Osteoblast (primary cell): ENCODE measurements at regions not wholly inside any gene's neighbourhood (a gene's known extent, or its start where the extent isn't known, plus 50 kb on each side); places are given as distances from the start of the nearest gene placed in this dataset.
"Not testable (repeated sequence)": the region's sequence is repeated elsewhere in the genome, so short reads cannot be mapped to it uniquely, and the experiment has no call there.

Experiments used
- DNase-seq: peaks from one replicate; pipeline ENCODE4 v3.0.0; 2011; ENCODE audit warnings: low spot score, mixed read lengths; ENCODE audit not compliant: insufficient read length; ENCODE audit errors: missing footprints
- H2AFZ ChIP-seq: 2 replicates; pipeline ENCODE4 v1.6.0; 2011; ENCODE audit warnings: mild to moderate bottlenecking, low read length
- H3K27ac ChIP-seq: 2 replicates; pipeline ENCODE4 v1.5.1; 2011; ENCODE audit warnings: mild to moderate bottlenecking, low read depth, low read length, moderate library complexity
- H3K27me3 ChIP-seq: 2 replicates; pipeline ENCODE4 v1.6.0; 2012; ENCODE audit warnings: mild to moderate bottlenecking, control low read depth, inconsistent platforms, low read length, moderate library complexity; ENCODE audit not compliant: insufficient read depth
- H3K36me3 ChIP-seq: 2 replicates; pipeline ENCODE4 v1.5.1; 2011; ENCODE audit warnings: mild to moderate bottlenecking, low read length, control low read depth, moderate library complexity; ENCODE audit not compliant: insufficient read depth
- H3K4me1 ChIP-seq: 2 replicates; pipeline ENCODE4 v1.5.1; 2011; ENCODE audit warnings: mild to moderate bottlenecking, low read length, control low read depth, moderate library complexity; ENCODE audit not compliant: insufficient read depth
- H3K4me2 ChIP-seq: 2 replicates; pipeline ENCODE4 v1.6.0; 2011; ENCODE audit warnings: mild to moderate bottlenecking, low read length; ENCODE audit not compliant: insufficient read depth
- H3K4me3 ChIP-seq: fragments of 200-600 bp; sonication (generic); 3 replicates; pipeline ENCODE4 v1.5.1; 2012; ENCODE audit warnings: mild to moderate bottlenecking, low read length, inconsistent platforms; ENCODE audit not compliant: insufficient read depth
- H3K79me2 ChIP-seq: 2 replicates; pipeline ENCODE4 v1.6.0; 2012; ENCODE audit warnings: mild to moderate bottlenecking, low read length, control low read depth, inconsistent platforms; ENCODE audit not compliant: insufficient read depth
- H3K9me3 ChIP-seq: 2 replicates; pipeline ENCODE4 v1.5.1; 2011; ENCODE audit warnings: low read depth, low read length, control low read depth
- H4K20me1 ChIP-seq: 2 replicates; pipeline ENCODE4 v1.6.0; 2012; ENCODE audit warnings: mild to moderate bottlenecking, low read length, control low read depth; ENCODE audit not compliant: insufficient read depth
- CTCF ChIP-seq: IDR thresholded peaks from 2 replicates; pipeline ENCODE4 v1.5.1; 2011; ENCODE audit warnings: mild to moderate bottlenecking, low read depth, low read length, moderate library complexity; ENCODE audit errors: extremely low read depth

DNA sequence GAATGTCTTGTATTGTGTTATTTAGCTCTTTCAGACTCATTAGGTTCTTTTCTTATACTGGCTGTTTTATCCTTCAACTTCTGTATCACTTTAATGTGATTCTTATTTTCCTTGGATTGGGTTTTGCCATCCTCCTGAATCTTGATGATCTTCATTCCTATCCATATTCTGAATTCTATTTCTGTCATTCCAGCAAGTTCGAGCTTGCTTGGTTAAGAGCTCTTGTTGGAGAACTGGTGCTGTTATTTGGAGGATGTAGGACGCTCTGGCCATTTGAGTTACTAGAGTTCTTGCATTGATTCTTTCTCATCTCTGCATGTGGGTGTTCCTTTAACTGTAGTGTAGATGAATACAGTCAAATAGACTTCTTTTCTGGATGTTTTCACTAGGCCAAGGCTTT, 142.3 kb upstream of the SLC38A2 start:
- H3K36me3 ChIP-seq: peaks cover 6% of the 10 kb centered on the region
- H3K4me1 ChIP-seq: peaks cover 7% of the 10 kb centered on the region
- H3K27ac ChIP-seq: no peak overlapping the region
- H2AFZ ChIP-seq: no peak overlapping the region
- H3K4me2 ChIP-seq: no peak overlapping the region
- H3K9me3 ChIP-seq: peaks cover 2% of the 10 kb centered on the region
- no peaks in the 10 kb centered on the region for H3K79me2 ChIP-seq
- TF ChIP-seq CTCF: no peak
- H3K27me3 ChIP-seq: no peaks in the 10 kb centered on the region
- DNase-seq: no peak
- no peaks in the 10 kb centered on the region for H4K20me1 ChIP-seq
- H3K4me3 ChIP-seq: no peak overlapping the region

GRCh38 chr12:46510257-46510656, 137.7 kb upstream of the SLC38A2 start:
- not testable (repeated sequence) for DNase-seq

DNA sequence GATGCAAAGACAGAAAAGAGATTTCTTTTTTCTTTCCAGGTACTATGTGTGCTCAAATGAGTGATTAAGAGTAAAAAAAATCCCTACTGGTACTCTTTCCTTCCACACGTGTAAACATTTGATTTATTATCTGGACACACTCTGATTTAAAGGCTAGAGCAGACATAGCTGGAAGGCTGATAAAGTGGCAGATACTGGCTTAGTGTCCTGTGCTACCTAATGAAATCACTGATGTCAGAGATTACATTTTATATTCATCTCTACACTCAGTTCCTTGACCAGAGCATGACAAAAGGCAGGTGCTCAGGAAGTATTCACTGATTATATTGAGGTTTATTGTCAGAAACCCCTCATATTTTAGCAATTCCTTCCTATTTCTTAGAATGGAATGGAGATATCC, 136.6 kb upstream of the SLC38A2 start:
- H3K36me3 ChIP-seq: peaks cover 4% of the 10 kb centered on the region
- H3K27me3 ChIP-seq: no peaks in the 10 kb centered on the region
- no peak for TF ChIP-seq CTCF
- H2AFZ ChIP-seq: no peak overlapping the region
- no peaks in the 10 kb centered on the region for H4K20me1 ChIP-seq
- H3K4me2 ChIP-seq: no peak overlapping the region
- DNase-seq: no peak
- no peak overlapping the region for H3K27ac ChIP-seq
- no peaks in the 10 kb centered on the region for H3K79me2 ChIP-seq
- peaks cover 7% of the 10 kb centered on the region for H3K9me3 ChIP-seq
- no peaks in the 10 kb centered on the region for H3K4me1 ChIP-seq
- H3K4me3 ChIP-seq: no peak overlapping the region

More at GRCh38 chr12:46510257-46510656, 137.7 kb upstream of the SLC38A2 start:
- H3K4me3 ChIP-seq, H2AFZ ChIP-seq, H3K4me1 ChIP-seq, H4K20me1 ChIP-seq, H3K4me2 ChIP-seq, H3K79me2 ChIP-seq, H3K36me3 ChIP-seq, H3K27me3 ChIP-seq, H3K9me3 ChIP-seq, H3K27ac ChIP-seq: not testable (repeated sequence)

GRCh38 chr12:46508651-46509050, 136.1 kb upstream of the SLC38A2 start:
- no peak for TF ChIP-seq CTCF
- Histone ChIP-seq H3K27me3 (no peaks in the 10 kb centered on the region), H3K36me3 (peaks cover 4% of the 10 kb centered on the region)

More at GRCh38 chr12:46508651-46509050, 136.1 kb upstream of the SLC38A2 start:
- Histone ChIP-seq H3K4me2 (no peak overlapping the region), H3K4me3 (no peak overlapping the region), H3K27ac (no peak overlapping the region), H3K79me2 (no peaks in the 10 kb centered on the region), H4K20me1 (no peaks in the 10 kb centered on the region), H2AFZ (no peak overlapping the region), H3K9me3 (peaks cover 7% of the 10 kb centered on the region), H3K4me1 (no peaks in the 10 kb centered on the region)
- DNase-seq: no peak
